ENCODE measurements at regions not wholly inside any gene's neighbourhood (a gene's known extent, or its start where the extent isn't known, plus 50 kb on each side); places are given as distances from the start of the nearest gene placed in this dataset.

GRCh38 chr7:21330462-21331178 lies 97.3 kb upstream of the SP4 start:
- DNase-seq (ENCODE audit: low spot score), result no peak
- no peak overlapping the region for H3K4me2 ChIP-seq (ENCODE audit: insufficient read depth, low read length, poor library complexity, severe bottlenecking)
- no peaks in the 10 kb centered on the region for H3K79me1 ChIP-seq (ENCODE audit: low read depth, low read length)
- no peak overlapping the region for H4K91ac ChIP-seq (ENCODE audit: low read depth, low read length, poor library complexity)
- WGBS, 2 donors (ENCODE audit: extremely low coverage in 2 of 2, insufficient read length in 2 of 2, insufficient replicate concordance in 1 of 2), result no CpG with 5 or more reads among the region's 31 CpGs
- H3K27me3 ChIP-seq (ENCODE audit: control insufficient read depth in 3 of 3, insufficient read depth in 3 of 3, low read depth in 1 of 3, low read length in 3 of 3), result no peaks in the 10 kb centered on the region
- H3K36me3 ChIP-seq (replicated peaks in 1 of 2; ENCODE audit: control insufficient read depth in 2 of 2, insufficient read depth in 2 of 2, low read length in 2 of 2), result no peaks in the 10 kb centered on the region
- H3K18ac ChIP-seq (ENCODE audit: low read length), result peak overlapping the region; percentile 80
- H3K4me1 ChIP-seq (ENCODE audit: control insufficient read depth in 2 of 2, insufficient read depth in 1 of 2, low read depth in 1 of 2, low read length in 2 of 2), result no peaks in the 10 kb centered on the region
- no peak overlapping the region for H2BK12ac ChIP-seq (ENCODE audit: low read length)
- peak overlapping the region; percentile 59 for H2BK5ac ChIP-seq (ENCODE audit: low read length)
- H3K4ac ChIP-seq (ENCODE audit: low read length), result peak overlapping the region; percentile 37
- peak overlapping the region; percentile 82 for H3K14ac ChIP-seq (ENCODE audit: low read length)
- H2AK5ac ChIP-seq (ENCODE audit: low read depth, low read length), result peak overlapping the region; percentile 91
- H2BK15ac ChIP-seq (ENCODE audit: low read length), result peak overlapping the region; percentile 94
- no peak overlapping the region for H3K27ac ChIP-seq (replicated peaks; ENCODE audit: low read length)
- peak overlapping the region; percentile 34 for H3K23ac ChIP-seq (ENCODE audit: low read depth, low read length, poor library complexity)
- H4K8ac ChIP-seq (ENCODE audit: low read depth, low read length), result peak overlapping the region; percentile 65
- H2BK120ac ChIP-seq (ENCODE audit: low read depth, low read length), result no peak overlapping the region
- H3K9me3 ChIP-seq (replicated peaks in 1 of 2; ENCODE audit: control insufficient read depth in 2 of 2, insufficient read depth in 1 of 2, low read depth in 1 of 2, low read length in 2 of 2), result no peaks in the 10 kb centered on the region
- H3K9ac ChIP-seq (ENCODE audit: low read depth, low read length, poor library complexity), result no peak overlapping the region
- H2AFZ ChIP-seq (ENCODE audit: low read length), result no peak overlapping the region
- no peak overlapping the region for H3K4me3 ChIP-seq (ENCODE audit: low read length in 2 of 2)

GRCh38 chr7:21334906-21335305 lies 93.0 kb upstream of the SP4 start:
- WGBS, 2 donors (ENCODE audit: extremely low coverage in 2 of 2, insufficient read length in 2 of 2, insufficient replicate concordance in 1 of 2), result no CpG with 5 or more reads among the region's 1 CpG

GRCh38 chr7:21336743-21337142 lies 91.1 kb upstream of the SP4 start:
- Histone ChIP-seq H3K4me1 (ENCODE audit: control insufficient read depth in 2 of 2, insufficient read depth in 1 of 2, low read depth in 1 of 2, low read length in 2 of 2) (peaks cover 0 to 6% of the 10 kb centered on the region in 2 donors), H3K18ac (ENCODE audit: low read length) (no peak overlapping the region), H2AK5ac (ENCODE audit: low read depth, low read length) (no peak overlapping the region), H4K91ac (ENCODE audit: low read depth, low read length, poor library complexity) (no peak overlapping the region), H3K4ac (ENCODE audit: low read length) (no peak overlapping the region), H2BK15ac (ENCODE audit: low read length) (no peak overlapping the region), H3K9ac (ENCODE audit: low read depth, low read length, poor library complexity) (no peak overlapping the region), H3K27ac (replicated peaks; ENCODE audit: low read length) (peak overlapping the region; percentile 91), H3K36me3 (replicated peaks in 1 of 2; ENCODE audit: control insufficient read depth in 2 of 2, insufficient read depth in 2 of 2, low read length in 2 of 2) (no peaks in the 10 kb centered on the region), H3K79me1 (ENCODE audit: low read depth, low read length) (no peaks in the 10 kb centered on the region), H2BK12ac (ENCODE audit: low read length) (no peak overlapping the region), H2BK120ac (ENCODE audit: low read depth, low read length) (no peak overlapping the region), H2AFZ (ENCODE audit: low read length) (no peak overlapping the region), H3K9me3 (replicated peaks in 1 of 2; ENCODE audit: control insufficient read depth in 2 of 2, insufficient read depth in 1 of 2, low read depth in 1 of 2, low read length in 2 of 2) (no peaks in the 10 kb centered on the region), H2BK5ac (ENCODE audit: low read length) (no peak overlapping the region), H4K8ac (ENCODE audit: low read depth, low read length) (no peak overlapping the region), H3K27me3 (ENCODE audit: control insufficient read depth in 3 of 3, insufficient read depth in 3 of 3, low read depth in 1 of 3, low read length in 3 of 3) (no peaks in the 10 kb centered on the region), H3K4me3 (ENCODE audit: low read length in 2 of 2) (no peak overlapping the region), H3K14ac (ENCODE audit: low read length) (no peak overlapping the region), H3K4me2 (ENCODE audit: insufficient read depth, low read length, poor library complexity, severe bottlenecking) (no peak overlapping the region), H3K23ac (ENCODE audit: low read depth, low read length, poor library complexity) (no peak overlapping the region)
- no peak for DNase-seq (ENCODE audit: low spot score)
- no CpG with 5 or more reads among the region's 7 CpGs for WGBS, 2 donors (ENCODE audit: extremely low coverage in 2 of 2, insufficient read length in 2 of 2, insufficient replicate concordance in 1 of 2)

More at GRCh38 chr7:21334906-21335305, 93.0 kb upstream of the SP4 start:
- Histone ChIP-seq H3K14ac (ENCODE audit: low read length) (no peak overlapping the region), H3K9ac (ENCODE audit: low read depth, low read length, poor library complexity) (no peak overlapping the region), H4K8ac (ENCODE audit: low read depth, low read length) (no peak overlapping the region), H4K91ac (ENCODE audit: low read depth, low read length, poor library complexity) (no peak overlapping the region), H3K4me1 (ENCODE audit: control insufficient read depth in 2 of 2, insufficient read depth in 1 of 2, low read depth in 1 of 2, low read length in 2 of 2) (peaks cover 0 to 6% of the 10 kb centered on the region in 2 donors), H2BK5ac (ENCODE audit: low read length) (no peak overlapping the region), H3K4me2 (ENCODE audit: insufficient read depth, low read length, poor library complexity, severe bottlenecking) (no peak overlapping the region), H3K27ac (replicated peaks; ENCODE audit: low read length) (no peak overlapping the region), H3K4me3 (ENCODE audit: low read length in 2 of 2) (no peak overlapping the region), H3K4ac (ENCODE audit: low read length) (no peak overlapping the region), H3K23ac (ENCODE audit: low read depth, low read length, poor library complexity) (no peak overlapping the region), H2AFZ (ENCODE audit: low read length) (no peak overlapping the region), H3K27me3 (ENCODE audit: control insufficient read depth in 3 of 3, insufficient read depth in 3 of 3, low read depth in 1 of 3, low read length in 3 of 3) (no peaks in the 10 kb centered on the region), H2BK120ac (ENCODE audit: low read depth, low read length) (no peak overlapping the region), H3K79me1 (ENCODE audit: low read depth, low read length) (no peaks in the 10 kb centered on the region), H3K9me3 (replicated peaks in 1 of 2; ENCODE audit: control insufficient read depth in 2 of 2, insufficient read depth in 1 of 2, low read depth in 1 of 2, low read length in 2 of 2) (no peaks in the 10 kb centered on the region), H3K36me3 (replicated peaks in 1 of 2; ENCODE audit: control insufficient read depth in 2 of 2, insufficient read depth in 2 of 2, low read length in 2 of 2) (no peaks in the 10 kb centered on the region), H2BK12ac (ENCODE audit: low read length) (no peak overlapping the region), H2BK15ac (ENCODE audit: low read length) (no peak overlapping the region), H3K18ac (ENCODE audit: low read length) (no peak overlapping the region), H2AK5ac (ENCODE audit: low read depth, low read length) (no peak overlapping the region)
- DNase-seq (ENCODE audit: low spot score), result no peak

GRCh38 chr7:21338728-21339164 lies 89.1 kb upstream of the SP4 start:
- no peak overlapping the region for H2BK15ac ChIP-seq (ENCODE audit: low read length)
- no peak overlapping the region for H3K27ac ChIP-seq (replicated peaks; ENCODE audit: low read length)
- no peak overlapping the region for H4K8ac ChIP-seq (ENCODE audit: low read depth, low read length)
- peaks cover 0 to 6% of the 10 kb centered on the region in 2 donors for H3K4me1 ChIP-seq (ENCODE audit: control insufficient read depth in 2 of 2, insufficient read depth in 1 of 2, low read depth in 1 of 2, low read length in 2 of 2)
- no peak overlapping the region for H3K4ac ChIP-seq (ENCODE audit: low read length)
- H3K4me3 ChIP-seq (ENCODE audit: low read length in 2 of 2), result no peak overlapping the region
- no peak overlapping the region for H3K18ac ChIP-seq (ENCODE audit: low read length)
- no peak overlapping the region for H3K23ac ChIP-seq (ENCODE audit: low read depth, low read length, poor library complexity)
- no peak overlapping the region for H4K91ac ChIP-seq (ENCODE audit: low read depth, low read length, poor library complexity)
- no peak overlapping the region for H2BK12ac ChIP-seq (ENCODE audit: low read length)
- H3K27me3 ChIP-seq (ENCODE audit: control insufficient read depth in 3 of 3, insufficient read depth in 3 of 3, low read depth in 1 of 3, low read length in 3 of 3), result no peaks in the 10 kb centered on the region
- no peak overlapping the region for H3K9ac ChIP-seq (ENCODE audit: low read depth, low read length, poor library complexity)
- no peaks in the 10 kb centered on the region for H3K36me3 ChIP-seq (replicated peaks in 1 of 2; ENCODE audit: control insufficient read depth in 2 of 2, insufficient read depth in 2 of 2, low read length in 2 of 2)
- DNase-seq (ENCODE audit: low spot score), result no peak
- no peak overlapping the region for H3K4me2 ChIP-seq (ENCODE audit: insufficient read depth, low read length, poor library complexity, severe bottlenecking)
- H3K9me3 ChIP-seq (replicated peaks in 1 of 2; ENCODE audit: control insufficient read depth in 2 of 2, insufficient read depth in 1 of 2, low read depth in 1 of 2, low read length in 2 of 2), result no peaks in the 10 kb centered on the region
- WGBS, 2 donors (ENCODE audit: extremely low coverage in 2 of 2, insufficient read length in 2 of 2, insufficient replicate concordance in 1 of 2), result no CpG with 5 or more reads among the region's 4 CpGs
- no peak overlapping the region for H2AFZ ChIP-seq (ENCODE audit: low read length)
- no peak overlapping the region for H3K14ac ChIP-seq (ENCODE audit: low read length)
- no peak overlapping the region for H2BK120ac ChIP-seq (ENCODE audit: low read depth, low read length)
- no peak overlapping the region for H2BK5ac ChIP-seq (ENCODE audit: low read length)
- no peaks in the 10 kb centered on the region for H3K79me1 ChIP-seq (ENCODE audit: low read depth, low read length)
- H2AK5ac ChIP-seq (ENCODE audit: low read depth, low read length), result no peak overlapping the region
